A549 (cell line): ENCODE measurements at regions not wholly inside any gene's neighbourhood (a gene's known extent, or its start where the extent isn't known, plus 50 kb on each side); places are given as distances from the start of the nearest gene placed in this dataset.

ENCODE experiments used
- ATAC-seq, 2 experiments: fragments of 200-7000 bp in 1 of 2; fragments of >200 bp in 1 of 2; cut with Nextera tagmentation in 1 of 2; cut with Tn5 transposase in 1 of 2; 3 replicates each; pipeline versions ENCODE4 v1.8.0 to v1.9.1; 2018 to 2020; ENCODE audit warnings: mild to moderate bottlenecking in 1 of 2, moderate library complexity in 1 of 2
- CTCF ChIA-PET: fragments of 300-600 bp; sonication (Branson Sonifier 250); formaldehyde crosslinking; extraction: SDS; loops from one replicate; lab custom pipeline; 2021; ENCODE audit warnings: antibody characterized with exemption, inconsistent platforms; lab: Yijun Ruan, JAX
- POLR2A ChIA-PET: fragments of 350-600 bp; formaldehyde crosslinking; extraction: SDS; loops from one replicate; lab custom pipeline; 2021; ENCODE audit warnings: antibody characterized with exemption, inconsistent platforms; lab: Yijun Ruan, JAX
- DNase-seq, 2 experiments: peaks; one replicate each; pipeline versions ENCODE4 v3.0.0 to v3.0.0-alpha.2; 2011 to 2016; ENCODE audit warnings: low read depth in 1 of 2, low spot score in 1 of 2
- FAIRE-seq: peaks from 2 replicates; lab custom pipeline; 2011; peaks lifted over from hg19 to GRCh38; lab: Jason Lieb, UNC
- H3K27ac ChIP-seq, 2 experiments: fragments of >200 bp; sonication (Bioruptor Twin); formaldehyde crosslinking; 3 replicates each; pipeline ENCODE4 v1.5.1; 2016 to 2017
- H3K4me1 ChIP-seq: fragments of >200 bp; sonication (Bioruptor Twin); formaldehyde crosslinking; 3 replicates; pipeline ENCODE4 v1.6.1; 2016
- H3K4me2 ChIP-seq: fragments of >200 bp; sonication (Bioruptor Twin); formaldehyde crosslinking; 3 replicates; pipeline ENCODE4 v1.6.1; 2016
- H3K4me3 ChIP-seq: fragments of >200 bp; sonication (Bioruptor Twin); formaldehyde crosslinking; 3 replicates; pipeline ENCODE4 v1.5.1; 2016
- H3K9me3 ChIP-seq: fragments of >200 bp; sonication (Bioruptor Twin); formaldehyde crosslinking; 3 replicates; pipeline ENCODE4 v1.6.1; 2016
- ATOH8 ChIP-seq: fragments of 250-450 bp; sonication (Bioruptor Pico); IDR thresholded peaks from 2 replicates; pipeline ENCODE4 v1.5.0; 2020; ENCODE audit warnings: low read depth, mild to moderate bottlenecking, moderate library complexity
- BCL3 ChIP-seq: fragments of >200 bp; sonication (Bioruptor Twin); formaldehyde crosslinking; IDR thresholded peaks from 3 replicates; pipeline ENCODE4 v1.6.1; 2016
- CBX2 ChIP-seq: fragments of 200-600 bp; sonication (generic); IDR thresholded peaks from 2 replicates; pipeline ENCODE4 v1.6.1; 2016; ENCODE audit warnings: low read depth, mild to moderate bottlenecking, borderline replicate concordance
- CBX8 ChIP-seq: fragments of 200-600 bp; sonication (generic); IDR thresholded peaks from 2 replicates; pipeline ENCODE4 v1.6.1; 2016
- CEBPB ChIP-seq, 2 experiments: fragments of >200 bp in 1 of 2; sonication (Bioruptor Twin) in 1 of 2; formaldehyde crosslinking in 1 of 2; IDR thresholded peaks; 2 replicates each; pipeline ENCODE4 v1.6.1; 2012 to 2016
- CHD2 ChIP-seq: fragments of 150-350 bp; IDR thresholded peaks from 2 replicates; pipeline ENCODE4 v1.6.1; 2014; ENCODE audit warnings: low read length; ENCODE audit not compliant: partially characterized antibody
- E2F6 ChIP-seq: IDR thresholded peaks from 2 replicates; pipeline ENCODE4 v1.6.1; 2012; ENCODE audit warnings: low read depth, borderline replicate concordance
- EHF ChIP-seq: fragments of 250-450 bp; sonication (Bioruptor Pico); IDR thresholded peaks from 2 replicates; pipeline ENCODE4 v1.5.0; 2020; ENCODE audit warnings: mild to moderate bottlenecking
- ELK1 ChIP-seq: fragments of 150-350 bp; IDR thresholded peaks from 2 replicates; pipeline ENCODE4 v1.6.1; 2014; ENCODE audit warnings: low read depth, mild to moderate bottlenecking, low read length
- EP300 ChIP-seq, 2 experiments: fragments of >200 bp; sonication (Bioruptor Twin); formaldehyde crosslinking; IDR thresholded peaks; 2 replicates in 1 of 2; 3 replicates in 1 of 2; pipeline ENCODE4 v1.6.1; 2016 to 2017
- ESRRA ChIP-seq: fragments of 150-350 bp; IDR thresholded peaks from 2 replicates; pipeline ENCODE4 v1.6.1; 2014; ENCODE audit warnings: mild to moderate bottlenecking, low read length, borderline replicate concordance
- FOSL2 ChIP-seq, 2 experiments: fragments of 450-650 bp in 1 of 2; fragments of >200 bp in 1 of 2; sonication (Bioruptor Twin) in 1 of 2; formaldehyde crosslinking; IDR thresholded peaks; 2 replicates each; pipeline versions ENCODE4 v1.5.0 to v1.6.1; 2016 to 2020; ENCODE audit warnings: mild to moderate bottlenecking in 1 of 2, moderate library complexity in 1 of 2
- GATA3 ChIP-seq: IDR thresholded peaks from 2 replicates; pipeline ENCODE4 v1.6.1; 2012; ENCODE audit warnings: borderline replicate concordance
- HDAC2 ChIP-seq: fragments of 200-600 bp; sonication (generic); IDR thresholded peaks from 2 replicates; pipeline ENCODE4 v1.6.1; 2016
- HES2 ChIP-seq: fragments of >200 bp; sonication (Bioruptor Twin); formaldehyde crosslinking; IDR thresholded peaks from 2 replicates; pipeline ENCODE4 v1.6.1; 2016
- HEYL ChIP-seq: fragments of 250-450 bp; sonication (Bioruptor Pico); IDR thresholded peaks from 2 replicates; pipeline ENCODE4 v1.8.0; 2021; ENCODE audit warnings: mild to moderate bottlenecking, moderate library complexity
- HMGXB4 ChIP-seq: fragments of 250-450 bp; sonication (Bioruptor Pico); IDR thresholded peaks from 2 replicates; pipeline ENCODE4 v1.5.0; 2021; ENCODE audit warnings: mild to moderate bottlenecking, moderate library complexity, borderline replicate concordance
- HOXA7 ChIP-seq: fragments of 250-450 bp; sonication (Bioruptor Pico); IDR thresholded peaks from 2 replicates; pipeline ENCODE4 v1.5.0; 2020; ENCODE audit warnings: mild to moderate bottlenecking, moderate library complexity
- HOXB5 ChIP-seq: fragments of 250-450 bp; sonication (Bioruptor Pico); IDR thresholded peaks from 2 replicates; pipeline ENCODE4 v1.5.0; 2020; ENCODE audit warnings: mild to moderate bottlenecking, moderate library complexity
- JUNB ChIP-seq: fragments of >200 bp; sonication (Bioruptor Twin); formaldehyde crosslinking; IDR thresholded peaks from 2 replicates; pipeline ENCODE4 v1.6.1; 2016
- KDM1A ChIP-seq: fragments of 200-600 bp; sonication (generic); IDR thresholded peaks from 2 replicates; pipeline ENCODE4 v1.6.1; 2016; ENCODE audit warnings: low read depth, mild to moderate bottlenecking
- MAX ChIP-seq: IDR thresholded peaks from 2 replicates; pipeline ENCODE4 v1.6.1; 2012
- MYC ChIP-seq: IDR thresholded peaks from 2 replicates; pipeline ENCODE4 v1.6.1; 2012; ENCODE audit warnings: mild to moderate bottlenecking, inconsistent platforms, low read length, improper control_type of control experiment, borderline replicate concordance
- NFE2L2 ChIP-seq: fragments of 150-350 bp; conservative IDR thresholded peaks from 2 replicates; pipeline ENCODE4 v1.6.1; 2014; ENCODE audit warnings: low read length
- RNF2 ChIP-seq: fragments of 200-600 bp; sonication (generic); IDR thresholded peaks from 2 replicates; pipeline ENCODE4 v1.6.1; 2016; ENCODE audit warnings: low read depth, mild to moderate bottlenecking, antibody characterized with exemption, moderate library complexity, borderline replicate concordance
- SMC3 ChIP-seq: fragments of >200 bp; sonication (Bioruptor Twin); formaldehyde crosslinking; IDR thresholded peaks from 3 replicates; pipeline ENCODE4 v1.6.1; 2018; ENCODE audit warnings: inconsistent platforms
- TP53 ChIP-seq: fragments of 250-450 bp; sonication (Bioruptor Pico); IDR thresholded peaks from 2 replicates; pipeline ENCODE4 v1.5.0; 2021; ENCODE audit warnings: mild to moderate bottlenecking, moderate library complexity
- USF2 ChIP-seq: fragments of 450-650 bp; IDR thresholded peaks from 2 replicates; pipeline ENCODE4 v1.6.1; 2014; ENCODE audit warnings: antibody characterized with exemption
- ZFP36 ChIP-seq: fragments of 450-650 bp; IDR thresholded peaks from 2 replicates; pipeline ENCODE4 v1.6.1; 2014; ENCODE audit warnings: borderline replicate concordance; ENCODE audit not compliant: partially characterized antibody
- WGBS: methylation state at CpG from one replicate; pipeline ENCODE4 v1.1.6; 2017; ENCODE audit errors: missing lambda C conversion rate; 5-methylcytosine and 5-hydroxymethylcytosine counted together

GRCh38 chr9:129347316-129348120 lies 169.5 kb upstream of the IER5L start (continued):
- TF ChIP-seq EHF (CRISPR knock-in tag): no peak
- no peak for TF ChIP-seq GATA3
- no peak for TF ChIP-seq ATOH8 (CRISPR knock-in tag)
- no peak for TF ChIP-seq BCL3
- TF ChIP-seq HES2: no peak
- TF ChIP-seq CHD2: no peak
- no peak for TF ChIP-seq RNF2
- TF ChIP-seq KDM1A: no peak
- no peak for TF ChIP-seq NFE2L2
- TF ChIP-seq ZFP36: no peak
- TF ChIP-seq HOXB5 (CRISPR knock-in tag): peak; percentile 35; the same call in 1 of the 2 replicates
- no peak; the same call in 1 of the 2 replicates for TF ChIP-seq E2F6
- TF ChIP-seq CBX8: no peak
- TF ChIP-seq SMC3: peak; percentile 7; the same call in 2 of the 3 replicates
- TF ChIP-seq TP53 (CRISPR knock-in tag): no peak
- TF ChIP-seq HDAC2: no peak
- peak; percentile 53; the same call in 1 of the 2 replicates for TF ChIP-seq JUNB
- no peak for TF ChIP-seq HOXA7 (CRISPR knock-in tag)
- TF ChIP-seq HMGXB4 (CRISPR knock-in tag): no peak
- no peak for TF ChIP-seq CBX2
- TF ChIP-seq HEYL (CRISPR knock-in tag): no peak
- TF ChIP-seq CEBPB (IDR thresholded peaks at IDR 0.05): peak; percentile 94 to 98
- TF ChIP-seq ESRRA: no peak
- TF ChIP-seq MYC: no peak

GRCh38 chr9:129346046-129346445 lies 168.0 kb upstream of the IER5L start:
- POLR2A ChIA-PET: interaction anchor here (1.9 kb wide), 1 partner anchor 137 kb away, joined by 8 read pairs; no protein-coding TSS in a partner anchor
- Histone ChIP-seq H3K27ac (peak overlapping the region; percentile 53 to 99), H3K4me2 (no peak overlapping the region), H3K4me1 (peaks cover 55% of the 10 kb centered on the region), H3K4me3 (no peak overlapping the region), H3K9me3 (no peaks in the 10 kb centered on the region)
- CTCF ChIA-PET: interaction anchor here (0.6 to 4.3 kb wide), 3 partner anchors 39 to 207 kb away, joined by 6 to 17 read pairs (median 7); no protein-coding TSS in a partner anchor
- ATAC-seq: no peak
- TF ChIP-seq USF2 (no peak), CBX2 (no peak), EHF (CRISPR knock-in tag) (no peak), FOSL2 (IDR thresholded peaks at IDR 0.05) (no peak), FOSL2 (CRISPR knock-in tag; IDR thresholded peaks at IDR 0.05) (no peak), HEYL (CRISPR knock-in tag) (no peak), HOXA7 (CRISPR knock-in tag) (no peak), CEBPB (IDR thresholded peaks at IDR 0.05) (no peak), ELK1 (no peak), EP300 (IDR thresholded peaks at IDR 0.05) (no peak), MAX (no peak), RNF2 (no peak)
- no peak for DNase-seq
- no peak for FAIRE-seq
- 100% methylated on average over 7 of the region's 8 CpGs for WGBS
